Choroid plexus epithelial cell (primary cell): ENCODE measurements at regions not wholly inside any gene's neighbourhood (a gene's known extent, or its start where the extent isn't known, plus 50 kb on each side); places are given as distances from the start of the nearest gene placed in this dataset.
"Not testable (repeated sequence)": the region's sequence is repeated elsewhere in the genome, so short reads cannot be mapped to it uniquely, and the experiment has no call there.

Experiments used
- DNase-seq: peaks from one replicate; pipeline ENCODE4 v3.0.0-alpha.2; 2010; ENCODE audit warnings: low read depth
- H3K4me3 ChIP-seq: 2 replicates; pipeline ENCODE4 v1.5.1; 2011; ENCODE audit warnings: low read depth, mild to moderate bottlenecking, control low read depth, low read length, moderate library complexity
- CTCF ChIP-seq: conservative IDR thresholded peaks from 2 replicates; pipeline ENCODE4 v1.5.1; 2011; ENCODE audit warnings: low read depth, mild to moderate bottlenecking, control low read depth, inconsistent platforms, low read length, moderate library complexity

GRCh38 chr2:155546721-155547555 is 785.6 kb downstream of the NR4A2 start:
- H3K4me3 ChIP-seq: no peak overlapping the region

GRCh38 chr2:155539028-155539427 is 793.5 kb downstream of the NR4A2 start:
- not testable (repeated sequence) for DNase-seq

More at GRCh38 chr2:155546721-155547555, 785.6 kb downstream of the NR4A2 start:
- no peak for DNase-seq
- no peak for TF ChIP-seq CTCF

GRCh38 chr2:155528034-155528433 is 804.5 kb downstream of the NR4A2 start:
- TF ChIP-seq CTCF: no peak
- H3K4me3 ChIP-seq: no peak overlapping the region
- DNase-seq: no peak

More at GRCh38 chr2:155539028-155539427, 793.5 kb downstream of the NR4A2 start:
- not testable (repeated sequence) for H3K4me3 ChIP-seq

- H3K4me3 ChIP-seq: no peak overlapping the region
- TF ChIP-seq CTCF: no peak
- DNase-seq: no peak
These were observed 807.3 kb downstream of the NR4A2 start for GRCh38 chr2:155525199-155525598.

- no peak for TF ChIP-seq CTCF
- H3K4me3 ChIP-seq: no peak overlapping the region
- no peak for DNase-seq
These were observed 812.9 kb downstream of the NR4A2 start for GRCh38 chr2:155519529-155520130.

- no peak overlapping the region for H3K4me3 ChIP-seq
- TF ChIP-seq CTCF: no peak
- no peak for DNase-seq
These were observed 814.4 kb downstream of the NR4A2 start for GRCh38 chr2:155518094-155518493.

- TF ChIP-seq CTCF: no peak
- H3K4me3 ChIP-seq: no peak overlapping the region
These were observed 815.2 kb downstream of the NR4A2 start for GRCh38 chr2:155517362-155517761.

More at GRCh38 chr2:155517362-155517761, 815.2 kb downstream of the NR4A2 start:
- DNase-seq: no peak
